ENCODE measurements at regions not wholly inside any gene's neighbourhood (a gene's known extent, or its start where the extent isn't known, plus 50 kb on each side); places are given as distances from the start of the nearest gene placed in this dataset.
"Not testable (repeated sequence)": the region's sequence is repeated elsewhere in the genome, so short reads cannot be mapped to it uniquely, and the experiment has no call there.

DNA sequence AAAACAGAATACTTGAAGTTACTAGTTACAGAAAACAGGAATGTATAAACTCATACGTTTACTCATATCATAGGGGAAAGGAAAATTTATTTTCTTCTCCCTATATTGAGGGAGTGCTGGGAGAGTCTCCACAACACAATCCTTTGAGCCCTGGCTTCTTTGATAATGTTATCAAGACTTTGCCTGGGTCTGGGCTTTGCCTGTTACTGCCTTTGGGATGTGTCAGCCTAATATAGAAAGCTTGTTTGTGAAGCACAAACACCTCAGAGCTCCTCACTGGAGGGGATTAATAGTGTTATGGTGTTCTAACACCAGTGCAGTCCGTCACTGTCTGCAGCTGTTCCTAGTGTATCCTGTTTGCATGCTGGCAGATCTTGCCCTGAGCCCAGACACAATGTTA lies 107.8 kb downstream of the VCY start:
- Histone ChIP-seq H3K9me3 (ENCODE audit: low read length) (no peaks in the 10 kb centered on the region), H3K79me2 (ENCODE audit: insufficient read depth, low read depth, low read length) (no peaks in the 10 kb centered on the region), H3K36me3 (ENCODE audit: insufficient read depth, low read length) (no peaks in the 10 kb centered on the region), H3K4me3 (ENCODE audit: low read depth, low read length, poor library complexity, severe bottlenecking) (no peak overlapping the region), H3K4me1 (ENCODE audit: insufficient read depth, low read length, poor library complexity, severe bottlenecking) (no peaks in the 10 kb centered on the region), H3K4me2 (ENCODE audit: low read length) (no peak overlapping the region), H3K9me2 (ENCODE audit: insufficient read depth, low read length) (no peaks in the 10 kb centered on the region), H3K27ac (ENCODE audit: low read depth, low read length, poor library complexity, severe bottlenecking) (no peak overlapping the region), H2AFZ (ENCODE audit: low read length) (no peak overlapping the region), H4K20me1 (ENCODE audit: insufficient read depth, low read length) (no peaks in the 10 kb centered on the region)
- ChIA-PET POLR2A (no interaction called here), CTCF (ENCODE audit: unreplicated experiment) (no interaction called here)
- no TSS peak for BruUV-seq (replicated peaks)
- TF ChIP-seq, protein P1, sequence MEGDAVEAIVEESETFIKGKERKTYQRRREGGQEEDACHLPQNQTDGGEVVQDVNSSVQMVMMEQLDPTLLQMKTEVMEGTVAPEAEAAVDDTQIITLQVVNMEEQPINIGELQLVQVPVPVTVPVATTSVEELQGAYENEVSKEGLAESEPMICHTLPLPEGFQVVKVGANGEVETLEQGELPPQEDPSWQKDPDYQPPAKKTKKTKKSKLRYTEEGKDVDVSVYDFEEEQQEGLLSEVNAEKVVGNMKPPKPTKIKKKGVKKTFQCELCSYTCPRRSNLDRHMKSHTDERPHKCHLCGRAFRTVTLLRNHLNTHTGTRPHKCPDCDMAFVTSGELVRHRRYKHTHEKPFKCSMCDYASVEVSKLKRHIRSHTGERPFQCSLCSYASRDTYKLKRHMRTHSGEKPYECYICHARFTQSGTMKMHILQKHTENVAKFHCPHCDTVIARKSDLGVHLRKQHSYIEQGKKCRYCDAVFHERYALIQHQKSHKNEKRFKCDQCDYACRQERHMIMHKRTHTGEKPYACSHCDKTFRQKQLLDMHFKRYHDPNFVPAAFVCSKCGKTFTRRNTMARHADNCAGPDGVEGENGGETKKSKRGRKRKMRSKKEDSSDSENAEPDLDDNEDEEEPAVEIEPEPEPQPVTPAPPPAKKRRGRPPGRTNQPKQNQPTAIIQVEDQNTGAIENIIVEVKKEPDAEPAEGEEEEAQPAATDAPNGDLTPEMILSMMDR (conservative IDR thresholded peaks at IDR 0.05; ENCODE audit: low read length), result no peak
- TF ChIP-seq EZH2phosphoT487 (IDR thresholded peaks at IDR 0.05; ENCODE audit: borderline replicate concordance, low read depth, low read length), result no peak
- no peak for DNase-seq (ENCODE audit: low spot score)
- intact Hi-C loops (cut with micrococcal nuclease; ENCODE audit: unreplicated experiment), result no loop called here

DNA sequence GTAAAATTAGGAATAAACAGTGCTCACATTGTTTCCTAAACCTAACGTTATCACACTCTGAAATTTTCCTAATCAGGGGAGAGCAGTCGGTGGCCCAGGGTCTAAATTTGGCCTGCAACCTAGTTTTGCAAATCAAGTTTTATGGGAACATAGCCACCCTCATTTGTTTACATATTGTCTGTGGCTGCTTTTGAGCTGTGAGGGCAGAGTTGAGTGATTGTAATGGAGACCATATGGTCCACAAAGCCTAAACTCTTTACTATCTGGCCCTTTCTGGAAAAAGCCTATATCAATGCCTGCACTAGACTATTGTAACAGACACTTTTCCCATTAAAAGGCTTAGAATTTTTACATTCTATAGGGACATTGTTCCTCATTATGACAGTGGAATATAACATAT lies 105.2 kb downstream of the VCY start:
- no peak for DNase-seq (ENCODE audit: low spot score)
- no TSS peak for BruUV-seq (replicated peaks)

DNA sequence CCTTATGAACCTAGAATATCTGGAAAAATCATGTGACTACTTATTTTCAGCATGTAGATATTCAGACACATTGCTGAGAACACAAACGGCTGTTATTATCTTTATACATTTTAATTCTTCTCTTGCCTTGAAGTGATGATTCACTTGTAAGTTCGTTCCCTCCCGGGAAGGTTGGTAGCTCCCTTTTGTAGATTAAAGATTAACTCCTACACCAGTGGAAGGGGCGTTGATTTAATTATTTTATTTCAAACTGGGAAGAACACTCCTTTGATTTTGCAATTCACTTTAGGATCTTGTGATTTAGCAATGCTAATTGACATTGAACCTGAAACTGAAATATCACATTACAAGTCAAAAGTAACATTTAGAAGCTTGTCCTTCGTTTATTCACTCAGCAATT lies 103.4 kb downstream of the VCY start:
- Histone ChIP-seq H2AFZ (ENCODE audit: low read length) (no peak overlapping the region), H3K36me3 (ENCODE audit: insufficient read depth, low read length) (no peaks in the 10 kb centered on the region), H3K27ac (ENCODE audit: low read depth, low read length, poor library complexity, severe bottlenecking) (no peak overlapping the region), H4K20me1 (ENCODE audit: insufficient read depth, low read length) (no peaks in the 10 kb centered on the region), H3K4me2 (ENCODE audit: low read length) (no peak overlapping the region), H3K79me2 (ENCODE audit: insufficient read depth, low read depth, low read length) (no peaks in the 10 kb centered on the region), H3K4me1 (ENCODE audit: insufficient read depth, low read length, poor library complexity, severe bottlenecking) (no peaks in the 10 kb centered on the region), H3K9me3 (ENCODE audit: low read length) (no peaks in the 10 kb centered on the region), H3K4me3 (ENCODE audit: low read depth, low read length, poor library complexity, severe bottlenecking) (no peak overlapping the region), H3K9me2 (ENCODE audit: insufficient read depth, low read length) (no peaks in the 10 kb centered on the region)
- POLR2A ChIA-PET, result no interaction called here
- BruUV-seq (replicated peaks), result no TSS peak
- TF ChIP-seq EZH2phosphoT487 (IDR thresholded peaks at IDR 0.05; ENCODE audit: borderline replicate concordance, low read depth, low read length), result no peak
- TF ChIP-seq, protein P1 (conservative IDR thresholded peaks at IDR 0.05; ENCODE audit: low read length), result no peak
- intact Hi-C loops (cut with micrococcal nuclease; ENCODE audit: unreplicated experiment), result no loop called here
- CTCF ChIA-PET (ENCODE audit: unreplicated experiment), result no interaction called here
- DNase-seq (ENCODE audit: low spot score), result no peak

More for the DNA sequence above, 105.2 kb downstream of the VCY start:
- no peak overlapping the region for H3K27ac ChIP-seq (ENCODE audit: low read depth, low read length, poor library complexity, severe bottlenecking)
- CTCF ChIA-PET (ENCODE audit: unreplicated experiment), result no interaction called here
- no peaks in the 10 kb centered on the region for H3K4me1 ChIP-seq (ENCODE audit: insufficient read depth, low read length, poor library complexity, severe bottlenecking)
- H3K4me3 ChIP-seq (ENCODE audit: low read depth, low read length, poor library complexity, severe bottlenecking), result no peak overlapping the region
- POLR2A ChIA-PET, result no interaction called here
- intact Hi-C loops (cut with micrococcal nuclease; ENCODE audit: unreplicated experiment), result no loop called here
- TF ChIP-seq, protein P1 (conservative IDR thresholded peaks at IDR 0.05; ENCODE audit: low read length), result no peak
- TF ChIP-seq EZH2phosphoT487 (IDR thresholded peaks at IDR 0.05; ENCODE audit: borderline replicate concordance, low read depth, low read length), result no peak
- H2AFZ ChIP-seq (ENCODE audit: low read length), result no peak overlapping the region
- H4K20me1 ChIP-seq (ENCODE audit: insufficient read depth, low read length), result no peaks in the 10 kb centered on the region
- no peaks in the 10 kb centered on the region for H3K36me3 ChIP-seq (ENCODE audit: insufficient read depth, low read length)
- H3K4me2 ChIP-seq (ENCODE audit: low read length), result no peak overlapping the region
- no peaks in the 10 kb centered on the region for H3K79me2 ChIP-seq (ENCODE audit: insufficient read depth, low read depth, low read length)
- no peaks in the 10 kb centered on the region for H3K9me3 ChIP-seq (ENCODE audit: low read length)
- no peaks in the 10 kb centered on the region for H3K9me2 ChIP-seq (ENCODE audit: insufficient read depth, low read length)

DNA sequence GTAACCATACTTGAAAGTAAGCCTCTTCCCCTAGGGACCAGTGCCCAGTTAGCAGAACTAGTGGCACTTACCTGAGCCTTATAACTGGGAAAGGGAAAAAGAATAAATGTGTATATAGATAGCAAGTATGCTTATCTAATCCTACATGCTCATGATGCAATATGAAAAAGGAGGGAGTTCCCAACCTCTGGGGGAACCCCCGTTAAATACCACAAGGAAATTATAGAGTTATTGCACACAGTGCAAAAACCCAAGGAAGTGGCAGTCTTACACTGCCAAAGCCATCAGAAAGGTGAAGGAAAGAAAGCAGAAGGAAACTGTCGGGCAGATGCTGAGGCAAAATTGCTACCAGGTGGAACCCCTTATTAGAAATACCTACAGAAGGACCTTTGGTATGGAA lies 92.2 kb downstream of the VCY start:
- H3K9me3 ChIP-seq (ENCODE audit: low read length); H3K36me3 ChIP-seq (ENCODE audit: insufficient read depth, low read length); H3K4me3 ChIP-seq (ENCODE audit: low read depth, low read length, poor library complexity, severe bottlenecking); H3K27ac ChIP-seq (ENCODE audit: low read depth, low read length, poor library complexity, severe bottlenecking); CTCF ChIA-PET (ENCODE audit: unreplicated experiment); DNase-seq (ENCODE audit: low spot score); POLR2A ChIA-PET; BruUV-seq (replicated peaks); H4K20me1 ChIP-seq (ENCODE audit: insufficient read depth, low read length); H3K9me2 ChIP-seq (ENCODE audit: insufficient read depth, low read length); intact Hi-C loops (cut with micrococcal nuclease; ENCODE audit: unreplicated experiment); H2AFZ ChIP-seq (ENCODE audit: low read length); H3K4me1 ChIP-seq (ENCODE audit: insufficient read depth, low read length, poor library complexity, severe bottlenecking); H3K4me2 ChIP-seq (ENCODE audit: low read length); H3K79me2 ChIP-seq (ENCODE audit: insufficient read depth, low read depth, low read length): not testable (repeated sequence)
